ENCODE measurements at regions not wholly inside any gene's neighbourhood (a gene's known extent, or its start where the extent isn't known, plus 50 kb on each side); places are given as distances from the start of the nearest gene placed in this dataset.

GRCh38 chr15:38079236-38079635 lies 144.8 kb downstream of the TMCO5A start:
- no peak for DNase-seq (ENCODE audit: low read depth, low spot score)
- no peak for TF ChIP-seq CTCF (IDR thresholded peaks at IDR 0.05; ENCODE audit: low read depth, low read length)
- no peak overlapping the region for H3K4me3 ChIP-seq (ENCODE audit: low read depth, low read length)
- in situ Hi-C loops (cut with HindIII; ENCODE audit: low sequenced_read_pairs): no loop called here

GRCh38 chr15:38080651-38081275 lies 146.3 kb downstream of the TMCO5A start:
- no peak for DNase-seq (ENCODE audit: low read depth, low spot score)
- in situ Hi-C loops (cut with HindIII; ENCODE audit: low sequenced_read_pairs): no loop called here
- no peak overlapping the region for H3K4me3 ChIP-seq (ENCODE audit: low read depth, low read length)
- no peak for TF ChIP-seq CTCF (IDR thresholded peaks at IDR 0.05; ENCODE audit: low read depth, low read length)

- DNase-seq (ENCODE audit: low read depth, low spot score): peak; percentile 58
- in situ Hi-C loops (cut with HindIII; ENCODE audit: low sequenced_read_pairs): no loop called here
- no peak overlapping the region for H3K4me3 ChIP-seq (ENCODE audit: low read depth, low read length)
- no peak for TF ChIP-seq CTCF (IDR thresholded peaks at IDR 0.05; ENCODE audit: low read depth, low read length)
These were observed 149.8 kb downstream of the TMCO5A start for GRCh38 chr15:38084289-38084688.

GRCh38 chr15:38085114-38085513 lies 150.7 kb downstream of the TMCO5A start:
- no peak overlapping the region for H3K4me3 ChIP-seq (ENCODE audit: low read depth, low read length)
- TF ChIP-seq CTCF (IDR thresholded peaks at IDR 0.05; ENCODE audit: low read depth, low read length): no peak
- in situ Hi-C loops (cut with HindIII; ENCODE audit: low sequenced_read_pairs): no loop called here
- DNase-seq (ENCODE audit: low read depth, low spot score): no peak

- no peak overlapping the region for H3K4me3 ChIP-seq (ENCODE audit: low read depth, low read length)
- peak; percentile 73 for DNase-seq (ENCODE audit: low read depth, low spot score)
- in situ Hi-C loops (cut with HindIII; ENCODE audit: low sequenced_read_pairs): no loop called here
- TF ChIP-seq CTCF (IDR thresholded peaks at IDR 0.05; ENCODE audit: low read depth, low read length): no peak
These were observed 151.6 kb downstream of the TMCO5A start for GRCh38 chr15:38085931-38086568.

GRCh38 chr15:38086611-38087010 lies 152.2 kb downstream of the TMCO5A start:
- in situ Hi-C loops (cut with HindIII; ENCODE audit: low sequenced_read_pairs): no loop called here
- H3K4me3 ChIP-seq (ENCODE audit: low read depth, low read length): no peak overlapping the region
- DNase-seq (ENCODE audit: low read depth, low spot score): no peak
- no peak for TF ChIP-seq CTCF (IDR thresholded peaks at IDR 0.05; ENCODE audit: low read depth, low read length)

All from astrocyte of the spinal cord (primary cell).